Uterus (tissue), 2 donors: ENCODE measurements at regions not wholly inside any gene's neighbourhood (a gene's known extent, or its start where the extent isn't known, plus 50 kb on each side); places are given as distances from the start of the nearest gene placed in this dataset.

Source experiments
- POLR2A ChIP-seq, 2 donors: fragments of 450-650 bp; IDR thresholded peaks; one replicate each; pipeline ENCODE4 v1.6.1; 2016; ENCODE audit warnings: antibody characterized with exemption in 2 of 2, mild to moderate bottlenecking in 1 of 2, moderate library complexity in 1 of 2
- TF ChIP-seq, protein P1 (sequence below), 4 experiments: fragments of 200-600 bp in 2 of 4; fragments of 450-650 bp in 2 of 4; sonication (generic) in 2 of 4; IDR thresholded peaks; one replicate each; pipeline ENCODE4 v1.5.1; 2016 to 2019; ENCODE audit warnings: antibody characterized with exemption in 4 of 4, mild to moderate bottlenecking in 2 of 4, moderate library complexity in 1 of 4

DNA sequence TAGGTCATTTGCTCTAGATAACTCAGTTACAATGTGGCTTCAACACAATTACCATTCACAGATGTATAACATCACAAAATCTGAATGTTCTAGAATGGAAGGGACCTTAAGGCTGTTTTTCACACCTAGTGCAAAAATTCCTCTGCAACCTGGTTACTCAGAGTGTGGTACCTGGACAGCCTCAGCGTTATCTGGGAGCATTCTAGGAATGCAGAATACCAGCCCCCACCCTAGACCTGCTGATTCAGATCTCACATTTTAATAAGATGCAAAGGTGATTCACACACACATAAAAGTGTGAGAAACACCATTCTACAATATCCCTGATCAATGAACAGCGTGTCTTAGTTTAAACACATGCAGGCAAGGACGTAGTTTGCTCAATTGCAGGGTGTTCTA is 233.1 kb downstream of the TDRD15 start:
- TF ChIP-seq, protein P1, sequence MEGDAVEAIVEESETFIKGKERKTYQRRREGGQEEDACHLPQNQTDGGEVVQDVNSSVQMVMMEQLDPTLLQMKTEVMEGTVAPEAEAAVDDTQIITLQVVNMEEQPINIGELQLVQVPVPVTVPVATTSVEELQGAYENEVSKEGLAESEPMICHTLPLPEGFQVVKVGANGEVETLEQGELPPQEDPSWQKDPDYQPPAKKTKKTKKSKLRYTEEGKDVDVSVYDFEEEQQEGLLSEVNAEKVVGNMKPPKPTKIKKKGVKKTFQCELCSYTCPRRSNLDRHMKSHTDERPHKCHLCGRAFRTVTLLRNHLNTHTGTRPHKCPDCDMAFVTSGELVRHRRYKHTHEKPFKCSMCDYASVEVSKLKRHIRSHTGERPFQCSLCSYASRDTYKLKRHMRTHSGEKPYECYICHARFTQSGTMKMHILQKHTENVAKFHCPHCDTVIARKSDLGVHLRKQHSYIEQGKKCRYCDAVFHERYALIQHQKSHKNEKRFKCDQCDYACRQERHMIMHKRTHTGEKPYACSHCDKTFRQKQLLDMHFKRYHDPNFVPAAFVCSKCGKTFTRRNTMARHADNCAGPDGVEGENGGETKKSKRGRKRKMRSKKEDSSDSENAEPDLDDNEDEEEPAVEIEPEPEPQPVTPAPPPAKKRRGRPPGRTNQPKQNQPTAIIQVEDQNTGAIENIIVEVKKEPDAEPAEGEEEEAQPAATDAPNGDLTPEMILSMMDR (IDR thresholded peaks at IDR 0.05), result no peak
- no peak for TF ChIP-seq POLR2A (IDR thresholded peaks at IDR 0.05)
